ENCODE measurements at regions not wholly inside any gene's neighbourhood (a gene's known extent, or its start where the extent isn't known, plus 50 kb on each side); places are given as distances from the start of the nearest gene placed in this dataset.

GRCh38 chr18:47403949-47404348, 152.5 kb upstream of the SKOR2 start:
- in situ Hi-C loops (cut with HindIII; ENCODE audit: low sequenced_read_pairs) = no loop called here
- H3K4me3 ChIP-seq (ENCODE audit: low read depth, low read length) = no peak overlapping the region
- DNase-seq (ENCODE audit: low read depth) = no peak
- TF ChIP-seq, protein P1, sequence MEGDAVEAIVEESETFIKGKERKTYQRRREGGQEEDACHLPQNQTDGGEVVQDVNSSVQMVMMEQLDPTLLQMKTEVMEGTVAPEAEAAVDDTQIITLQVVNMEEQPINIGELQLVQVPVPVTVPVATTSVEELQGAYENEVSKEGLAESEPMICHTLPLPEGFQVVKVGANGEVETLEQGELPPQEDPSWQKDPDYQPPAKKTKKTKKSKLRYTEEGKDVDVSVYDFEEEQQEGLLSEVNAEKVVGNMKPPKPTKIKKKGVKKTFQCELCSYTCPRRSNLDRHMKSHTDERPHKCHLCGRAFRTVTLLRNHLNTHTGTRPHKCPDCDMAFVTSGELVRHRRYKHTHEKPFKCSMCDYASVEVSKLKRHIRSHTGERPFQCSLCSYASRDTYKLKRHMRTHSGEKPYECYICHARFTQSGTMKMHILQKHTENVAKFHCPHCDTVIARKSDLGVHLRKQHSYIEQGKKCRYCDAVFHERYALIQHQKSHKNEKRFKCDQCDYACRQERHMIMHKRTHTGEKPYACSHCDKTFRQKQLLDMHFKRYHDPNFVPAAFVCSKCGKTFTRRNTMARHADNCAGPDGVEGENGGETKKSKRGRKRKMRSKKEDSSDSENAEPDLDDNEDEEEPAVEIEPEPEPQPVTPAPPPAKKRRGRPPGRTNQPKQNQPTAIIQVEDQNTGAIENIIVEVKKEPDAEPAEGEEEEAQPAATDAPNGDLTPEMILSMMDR (IDR thresholded peaks at IDR 0.05; ENCODE audit: low read depth, low read length, missing control alignments) = no peak

GRCh38 chr18:47403317-47403716, 151.9 kb upstream of the SKOR2 start:
- DNase-seq (ENCODE audit: low read depth) = no peak

GRCh38 chr18:47399475-47399874, 148.0 kb upstream of the SKOR2 start:
- DNase-seq (ENCODE audit: low read depth) = no peak
- TF ChIP-seq, protein P1 (IDR thresholded peaks at IDR 0.05; ENCODE audit: low read depth, low read length, missing control alignments) = no peak
- no peak overlapping the region for H3K4me3 ChIP-seq (ENCODE audit: low read depth, low read length)
- in situ Hi-C loops (cut with HindIII; ENCODE audit: low sequenced_read_pairs) = no loop called here

More at GRCh38 chr18:47403317-47403716, 151.9 kb upstream of the SKOR2 start:
- H3K4me3 ChIP-seq (ENCODE audit: low read depth, low read length) = no peak overlapping the region
- TF ChIP-seq, protein P1 (IDR thresholded peaks at IDR 0.05; ENCODE audit: low read depth, low read length, missing control alignments) = no peak
- in situ Hi-C loops (cut with HindIII; ENCODE audit: low sequenced_read_pairs) = no loop called here

DNA sequence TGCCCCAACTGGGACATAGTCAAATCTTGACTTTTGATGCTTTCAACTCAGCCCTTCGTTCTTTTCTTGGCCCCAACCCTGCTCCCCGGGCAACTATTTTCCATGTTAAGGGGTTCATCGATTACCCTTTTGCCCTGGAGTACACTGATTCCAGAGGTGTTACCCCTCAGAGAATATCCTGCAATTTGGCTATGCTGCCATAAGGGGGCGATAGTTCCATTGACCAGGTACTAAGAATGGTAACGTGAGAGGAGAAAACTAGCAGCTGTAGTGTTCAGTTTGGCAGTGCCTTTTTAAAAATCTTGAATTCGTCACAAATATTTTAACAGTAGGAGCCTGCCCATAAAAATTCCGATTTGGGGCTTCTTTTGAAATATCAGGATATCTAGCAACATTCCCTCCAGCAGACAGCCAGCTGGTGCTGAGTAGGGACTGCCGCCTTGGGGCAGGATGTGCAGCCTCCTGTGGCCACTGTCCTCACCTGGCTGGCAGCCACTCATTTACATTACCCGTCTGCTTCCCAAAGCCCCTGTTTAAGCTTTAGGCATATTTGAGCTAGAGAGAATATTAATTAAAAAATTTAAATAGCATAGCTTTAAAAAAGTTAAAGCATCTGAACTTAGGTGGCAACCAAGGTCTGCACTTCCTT, 146.3 kb upstream of the SKOR2 start:
- no peak overlapping the region for H3K4me3 ChIP-seq (ENCODE audit: low read depth, low read length)
- TF ChIP-seq, protein P1 (IDR thresholded peaks at IDR 0.05; ENCODE audit: low read depth, low read length, missing control alignments) = peak; percentile 9
- DNase-seq (ENCODE audit: low read depth) = no peak
- in situ Hi-C loops (cut with HindIII; ENCODE audit: low sequenced_read_pairs) = no loop called here

- DNase-seq (ENCODE audit: low read depth) = no peak
- in situ Hi-C loops (cut with HindIII; ENCODE audit: low sequenced_read_pairs) = no loop called here
- TF ChIP-seq, protein P1 (IDR thresholded peaks at IDR 0.05; ENCODE audit: low read depth, low read length, missing control alignments) = no peak
- no peak overlapping the region for H3K4me3 ChIP-seq (ENCODE audit: low read depth, low read length)
Measured at GRCh38 chr18:47391665-47392064, 140.2 kb upstream of the SKOR2 start.

DNA sequence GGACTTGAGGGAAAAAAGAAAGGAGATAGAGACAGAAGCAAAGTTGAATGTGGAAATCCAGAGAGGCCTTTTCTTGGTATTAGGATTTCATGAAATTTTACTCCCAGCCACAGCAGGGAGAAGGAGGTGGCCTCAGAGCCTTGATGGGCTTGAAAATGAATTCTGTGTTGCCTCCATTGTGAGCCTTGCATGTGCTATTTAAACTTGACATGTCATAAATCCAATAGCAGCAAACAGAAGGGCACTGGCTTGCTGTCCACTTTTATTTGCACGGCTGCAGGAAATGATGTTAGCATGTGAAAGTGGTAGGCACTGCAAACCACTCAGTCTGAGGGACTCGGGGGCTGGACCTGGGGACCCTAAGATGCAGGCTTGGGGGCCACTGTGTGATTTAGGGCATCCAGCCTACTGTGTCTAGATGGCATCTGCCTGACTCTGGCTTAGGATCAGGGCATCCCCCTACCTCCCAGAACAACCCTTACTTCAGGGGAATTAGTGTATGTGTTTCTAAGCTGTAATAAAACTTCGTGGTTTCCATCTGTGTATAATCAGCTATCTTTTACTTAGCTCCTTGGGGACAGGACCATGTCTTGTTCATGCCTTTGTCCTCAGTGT, 139.1 kb upstream of the SKOR2 start:
- no peak overlapping the region for H3K4me3 ChIP-seq (ENCODE audit: low read depth, low read length)
- TF ChIP-seq, protein P1 (IDR thresholded peaks at IDR 0.05; ENCODE audit: low read depth, low read length, missing control alignments) = no peak
- DNase-seq (ENCODE audit: low read depth) = no peak
- in situ Hi-C loops (cut with HindIII; ENCODE audit: low sequenced_read_pairs) = no loop called here

All from astrocyte of the cerebellum (primary cell).